Lung (tissue), 11 donors: ENCODE measurements at regions not wholly inside any gene's neighbourhood (a gene's known extent, or its start where the extent isn't known, plus 50 kb on each side); places are given as distances from the start of the nearest gene placed in this dataset.

Experiments
- ATAC-seq: fragments of 200-7000 bp; cut with Tn5 transposase; one replicate; pipeline ENCODE4 v1.9.1; 2020; ENCODE audit warnings: moderate number of reproducible peaks; ENCODE audit not compliant: insufficient read depth, low FRiP score
- DNase-seq, 3 donors: peaks; one replicate each; pipeline ENCODE4 v3.0.0-alpha.2; 2013 to 2017
- H3K27ac ChIP-seq, 2 donors: one replicate each; pipeline ENCODE4 v1.5.1; 2013; ENCODE audit warnings: mild to moderate bottlenecking in 2 of 2, moderate library complexity in 2 of 2, control low read depth in 1 of 2, inconsistent platforms in 1 of 2, low read depth in 1 of 2, low read length in 1 of 2
- H3K27me3 ChIP-seq, 3 donors: one replicate each; pipeline ENCODE4 v1.5.1; 2013; ENCODE audit warnings: low read length in 2 of 3; ENCODE audit not compliant: control insufficient read depth in 3 of 3, insufficient read depth in 3 of 3
- H3K36me3 ChIP-seq, 4 donors: one replicate each; pipeline ENCODE4 v1.5.1; 2013; ENCODE audit warnings: low read length in 4 of 4, mild to moderate bottlenecking in 1 of 4, moderate library complexity in 1 of 4; ENCODE audit not compliant: control insufficient read depth in 4 of 4, insufficient read depth in 4 of 4
- H3K4me1 ChIP-seq, 5 donors: one replicate each; pipeline ENCODE4 v1.5.1; 2013; ENCODE audit warnings: low read length in 5 of 5, mild to moderate bottlenecking in 2 of 5, moderate library complexity in 1 of 5; ENCODE audit not compliant: control insufficient read depth in 5 of 5, insufficient read depth in 5 of 5
- H3K4me3 ChIP-seq: one replicate; pipeline ENCODE4 v1.5.1; 2013; ENCODE audit warnings: mild to moderate bottlenecking, control low read depth, moderate library complexity
- H3K9ac ChIP-seq, 2 donors: one replicate each; pipeline ENCODE4 v1.5.1; 2013; ENCODE audit warnings: low read length in 2 of 2, control low read depth in 1 of 2; ENCODE audit not compliant: insufficient read depth in 1 of 2
- H3K9me3 ChIP-seq, 4 donors: one replicate each; pipeline ENCODE4 v1.5.1; 2013; ENCODE audit warnings: low read length in 3 of 4, mild to moderate bottlenecking in 1 of 4, moderate library complexity in 1 of 4; ENCODE audit not compliant: control insufficient read depth in 4 of 4, insufficient read depth in 3 of 4
- CTCF ChIP-seq: IDR thresholded peaks from 2 replicates; pipeline ENCODE4 v1.5.1; 2012; ENCODE audit warnings: mild to moderate bottlenecking; ENCODE audit errors: control extremely low read depth, extremely low read depth
- WGBS, 2 donors: extraction: QIAGEN DNeasy Blood & Tissue Kit; methylation state at CpG; one replicate each; pipeline ENCODE4 v1.1.7; 2013; 5-methylcytosine and 5-hydroxymethylcytosine counted together
- donor health status: control.
- donor health status: control.
- donor health status: Bipolar disorder and iron deficiency.
- donor health status: healthy.
- donor health status: DM: yes; HTN: yes; CAD: no.

GRCh38 chr20:16952965-16953364 lies 204.8 kb downstream of the OTOR start:
- 76 to 84% methylated on average over 1 of the region's 1 CpG for WGBS, 2 donors
- Histone ChIP-seq H3K27me3 (no peaks in the 10 kb centered on the region), H3K36me3 (no peaks in the 10 kb centered on the region), H3K9ac (no peak overlapping the region), H3K4me1 (no peaks in the 10 kb centered on the region), H3K4me3 (no peak overlapping the region), H3K9me3 (peaks cover 0 to 5% (median 1%) of the 10 kb centered on the region in 4 donors), H3K27ac (no peak overlapping the region)
- TF ChIP-seq CTCF = no peak
- ATAC-seq (no peak), DNase-seq (no peak)

- no peak overlapping the region for H3K9ac ChIP-seq
- no peak overlapping the region for H3K27ac ChIP-seq
- H3K4me3 ChIP-seq = no peak overlapping the region
- H3K4me1 ChIP-seq = no peaks in the 10 kb centered on the region
- TF ChIP-seq CTCF = no peak
- ATAC-seq = no peak
- no peak for DNase-seq
- 78 to 86% methylated on average over 4 of the region's 4 CpGs for WGBS, 2 donors
- H3K27me3 ChIP-seq = no peaks in the 10 kb centered on the region
- no peaks in the 10 kb centered on the region for H3K36me3 ChIP-seq
- H3K9me3 ChIP-seq = peaks cover 0 to 5% (median 1%) of the 10 kb centered on the region in 4 donors
These were observed 205.7 kb downstream of the OTOR start for GRCh38 chr20:16953858-16954257.

- Histone ChIP-seq H3K9me3 (peaks cover 0 to 5% (median 0%) of the 10 kb centered on the region in 4 donors), H3K27me3 (no peaks in the 10 kb centered on the region), H3K36me3 (no peaks in the 10 kb centered on the region), H3K27ac (no peak overlapping the region), H3K4me3 (no peak overlapping the region), H3K9ac (no peak overlapping the region), H3K4me1 (no peaks in the 10 kb centered on the region)
- TF ChIP-seq CTCF = no peak
- ATAC-seq (no peak), DNase-seq (no peak)
- WGBS, 2 donors = 73 to 82% methylated on average over 3 of the region's 3 CpGs
These were observed 207.3 kb downstream of the OTOR start for GRCh38 chr20:16955462-16955861.

GRCh38 chr20:16955971-16956370 lies 207.8 kb downstream of the OTOR start:
- H3K27ac ChIP-seq = no peak overlapping the region
- TF ChIP-seq CTCF = no peak
- no peaks in the 10 kb centered on the region for H3K36me3 ChIP-seq
- H3K4me1 ChIP-seq = no peaks in the 10 kb centered on the region
- no peak overlapping the region for H3K4me3 ChIP-seq
- peaks cover 0 to 1% (median 0%) of the 10 kb centered on the region in 4 donors for H3K9me3 ChIP-seq
- H3K27me3 ChIP-seq = no peaks in the 10 kb centered on the region
- WGBS, 2 donors = 56 to 57% methylated on average over 3 of the region's 3 CpGs
- H3K9ac ChIP-seq = no peak overlapping the region
- no peak for DNase-seq
- ATAC-seq = no peak
